ENCODE measurements at regions not wholly inside any gene's neighbourhood (a gene's known extent, or its start where the extent isn't known, plus 50 kb on each side); places are given as distances from the start of the nearest gene placed in this dataset.

DNA sequence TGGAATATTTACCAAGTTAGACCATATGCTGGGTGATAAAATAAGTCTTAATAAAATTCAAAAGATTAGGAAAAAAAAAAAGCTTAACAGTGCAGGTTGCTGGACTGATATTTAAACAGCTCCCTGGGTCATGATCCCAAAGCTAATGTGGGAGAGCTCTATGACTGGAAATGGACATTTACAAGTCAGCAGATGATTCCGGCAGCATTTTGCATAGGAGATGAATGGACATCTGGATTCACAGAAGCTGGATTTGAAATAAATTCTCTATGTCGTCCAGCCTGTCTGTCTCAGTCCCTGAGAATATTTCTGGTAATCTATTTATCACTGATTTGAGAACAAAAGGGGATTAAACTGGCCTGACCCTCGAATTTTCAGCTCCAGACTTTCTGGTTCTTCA is 52.3 kb upstream of the KLHL25 start:
- no peak for DNase-seq (ENCODE audit: low spot score)

- no peak for DNase-seq (ENCODE audit: low spot score)
These were observed 55.2 kb upstream of the KLHL25 start for GRCh38 chr15:85849946-85850345.

GRCh38 chr15:85852969-85853368 is 58.2 kb upstream of the KLHL25 start:
- no peak for DNase-seq (ENCODE audit: low spot score)

- peak; percentile 76 for DNase-seq (ENCODE audit: low spot score)
These were observed 59.8 kb upstream of the KLHL25 start for GRCh38 chr15:85854345-85855097.

GRCh38 chr15:85858586-85859375 is 64.1 kb upstream of the KLHL25 start:
- DNase-seq (ENCODE audit: low spot score) = peak; percentile 85

DNA sequence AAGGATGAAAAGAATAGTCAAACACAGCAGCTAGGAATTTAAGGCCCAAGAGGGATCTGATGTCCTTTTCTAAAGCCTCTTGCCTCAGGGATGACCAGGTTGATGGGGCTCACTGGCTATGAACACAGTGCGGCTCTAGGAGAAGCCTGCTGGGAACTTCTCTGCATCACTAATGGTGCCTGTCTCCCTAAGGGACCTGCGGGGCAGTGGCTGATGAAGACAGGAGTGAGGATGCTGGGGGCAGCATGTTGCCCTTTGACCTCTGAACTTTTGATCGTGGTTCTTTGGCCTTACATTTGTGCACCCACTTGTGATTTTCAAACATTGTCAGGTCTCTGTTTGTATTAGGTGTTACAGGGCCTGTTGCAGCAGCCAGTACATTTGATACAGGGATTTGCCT is 64.9 kb upstream of the KLHL25 start:
- DNase-seq (ENCODE audit: low spot score) = no peak

GRCh38 chr15:85860394-85861161 is 65.9 kb upstream of the KLHL25 start:
- no peak for DNase-seq (ENCODE audit: low spot score)

DNA sequence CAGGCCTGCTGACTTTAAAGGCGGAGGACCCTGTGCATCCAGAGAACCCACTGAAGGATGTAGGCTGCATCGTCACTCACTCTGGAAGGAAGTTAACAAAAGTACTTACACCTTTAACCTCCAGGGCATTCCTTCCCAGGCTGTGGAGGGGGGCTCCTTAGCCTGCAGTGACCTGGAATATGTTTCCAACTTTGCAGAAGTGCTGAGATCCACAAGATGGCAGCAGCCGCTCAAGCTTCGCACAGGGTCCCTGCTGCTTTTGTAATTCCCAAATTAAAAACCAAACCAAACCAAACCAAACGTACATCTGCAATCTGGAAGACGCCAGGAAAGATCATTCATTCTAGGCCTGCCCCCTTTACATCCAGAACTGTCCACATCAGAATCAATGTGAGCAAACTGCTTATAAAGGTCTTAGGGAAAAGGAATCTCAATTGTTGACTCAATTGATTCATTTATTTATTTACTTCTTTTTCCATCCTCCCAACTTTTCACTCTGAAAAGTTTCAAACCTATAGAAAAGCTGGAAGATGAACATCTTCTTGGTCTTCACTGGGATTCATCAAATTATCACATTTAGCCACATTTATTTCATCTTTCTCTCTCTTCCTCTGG is 70.5 kb upstream of the KLHL25 start:
- DNase-seq (ENCODE audit: low spot score) = peak; percentile 56

- DNase-seq (ENCODE audit: low spot score) = no peak
These were observed 72.5 kb upstream of the KLHL25 start for GRCh38 chr15:85867250-85867649.

- DNase-seq (ENCODE audit: low spot score) = no peak
These were observed 74.4 kb upstream of the KLHL25 start for GRCh38 chr15:85869124-85869523.

- no peak for DNase-seq (ENCODE audit: low spot score)
These were observed 75.7 kb upstream of the KLHL25 start for GRCh38 chr15:85870216-85871014.

GRCh38 chr15:85871545-85871944 is 76.8 kb upstream of the KLHL25 start:
- no peak for DNase-seq (ENCODE audit: low spot score)

DNA sequence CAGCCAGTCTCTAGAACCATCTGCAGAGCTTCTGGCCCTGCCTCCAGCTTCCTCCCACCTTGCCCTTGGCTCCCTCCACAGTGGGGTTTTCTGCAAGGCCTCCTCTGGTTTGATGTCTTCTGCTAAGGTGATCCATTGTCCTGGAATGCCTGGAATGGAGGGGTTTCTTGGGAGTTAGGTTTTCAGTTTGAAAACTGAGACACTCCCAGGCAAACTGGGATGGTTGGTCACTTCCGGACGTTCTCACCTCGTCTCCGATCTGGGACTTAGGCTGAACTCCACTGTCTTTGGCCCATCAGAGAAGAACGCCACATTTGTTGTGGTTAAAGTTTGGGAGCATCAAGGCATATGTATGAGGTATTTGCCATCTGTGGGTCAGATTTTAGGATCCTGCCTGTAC is 77.4 kb upstream of the KLHL25 start:
- no peak for DNase-seq (ENCODE audit: low spot score)

- DNase-seq (ENCODE audit: low spot score) = no peak
These were observed 79.5 kb upstream of the KLHL25 start for GRCh38 chr15:85874236-85874635.

GRCh38 chr15:85875756-85876155 is 81.0 kb upstream of the KLHL25 start:
- DNase-seq (ENCODE audit: low spot score) = no peak

DNA sequence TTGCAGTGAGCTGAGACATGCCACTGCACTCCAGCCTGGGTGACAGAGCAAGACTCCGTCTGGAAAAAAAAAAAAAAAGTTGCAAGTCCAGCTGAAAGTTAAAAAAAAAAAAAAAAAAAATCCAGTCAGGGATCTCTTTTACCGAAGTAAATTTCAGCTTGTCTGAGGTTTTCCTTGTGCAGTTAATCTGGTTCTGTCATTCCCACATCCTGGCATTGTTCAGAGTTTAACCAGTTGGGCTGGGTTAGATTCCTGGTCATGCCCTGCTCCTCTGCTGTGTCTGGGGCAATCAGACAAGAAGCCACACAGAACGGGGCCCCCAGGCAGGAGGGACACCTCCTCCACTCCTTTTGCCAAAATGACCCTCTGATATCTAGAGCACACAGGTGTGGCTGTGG is 84.1 kb upstream of the KLHL25 start:
- no peak for DNase-seq (ENCODE audit: low spot score)

GRCh38 chr15:85879334-85880163 is 84.8 kb upstream of the KLHL25 start:
- no peak for DNase-seq (ENCODE audit: low spot score)

DNA sequence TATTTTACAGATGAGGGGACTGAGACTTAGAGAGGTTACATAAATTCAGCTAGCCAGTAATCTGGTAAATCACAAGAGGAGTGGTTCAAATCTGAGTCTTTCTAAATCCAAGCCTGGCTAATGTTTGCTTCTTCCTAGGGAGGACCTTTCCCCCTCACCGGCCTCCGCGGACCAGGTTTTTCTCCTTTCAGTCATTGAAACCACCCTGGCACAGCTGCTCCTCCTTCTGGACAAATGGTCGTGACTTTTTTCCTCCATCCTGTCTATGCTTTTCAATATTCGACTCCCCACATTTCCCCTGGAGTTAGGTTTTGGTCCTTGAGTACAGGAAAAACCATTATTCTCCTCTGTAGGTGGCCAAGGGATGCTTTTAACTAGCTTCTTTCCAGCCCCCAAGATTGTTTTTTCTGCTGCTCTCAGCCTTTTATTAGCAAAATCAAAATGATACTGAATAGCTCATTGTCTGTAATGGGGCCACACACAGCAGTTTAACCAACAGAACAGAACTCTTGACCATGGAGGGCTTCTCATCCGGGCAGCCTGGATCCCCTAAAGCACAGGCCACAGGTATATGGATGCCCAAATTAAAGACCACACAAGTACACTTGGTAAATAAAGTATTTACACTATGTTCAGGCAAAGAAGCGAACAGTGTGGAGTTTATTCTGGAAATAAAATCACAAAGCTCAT is 85.9 kb upstream of the KLHL25 start:
- DNase-seq (ENCODE audit: low spot score) = no peak

DNA sequence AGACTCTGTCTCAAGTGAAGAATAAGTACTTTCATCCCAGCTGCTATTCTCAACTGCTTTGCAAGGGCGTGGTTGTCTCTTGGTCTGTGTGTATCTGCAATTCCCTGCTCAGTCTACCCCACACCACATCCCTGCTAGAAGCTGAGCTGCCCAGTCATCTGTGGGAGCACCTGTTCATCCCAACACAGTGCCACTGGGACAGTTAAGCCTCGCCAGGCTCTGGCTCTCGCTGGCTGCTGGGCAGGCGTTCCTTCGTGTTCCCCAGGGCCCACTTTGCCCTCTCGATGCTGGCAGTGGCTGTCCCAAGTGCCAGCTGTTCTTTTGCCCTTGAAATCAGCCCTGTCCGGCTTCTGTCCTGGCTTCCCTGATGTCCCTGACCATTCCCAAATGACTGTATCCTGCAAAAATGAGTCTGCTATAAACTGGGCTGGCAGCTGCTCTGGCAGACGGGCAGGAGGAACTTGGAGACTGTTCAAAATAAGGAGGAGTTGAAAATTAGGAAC is 91.6 kb upstream of the KLHL25 start:
- DNase-seq (ENCODE audit: low spot score) = no peak
